ENCODE measurements at regions not wholly inside any gene's neighbourhood (a gene's known extent, or its start where the extent isn't known, plus 50 kb on each side); places are given as distances from the start of the nearest gene placed in this dataset.
A peak's percentile ranks its signal among the peaks of the same experiment; 100 is the strongest.

GRCh38 chr1:98426092-98426491, 235.4 kb upstream of the SNX7 start:
- no peak for DNase-seq (ENCODE audit: low read depth, low spot score)

- DNase-seq (ENCODE audit: low read depth, low spot score): no peak
These were observed 238.7 kb upstream of the SNX7 start for GRCh38 chr1:98422816-98423215.

DNA sequence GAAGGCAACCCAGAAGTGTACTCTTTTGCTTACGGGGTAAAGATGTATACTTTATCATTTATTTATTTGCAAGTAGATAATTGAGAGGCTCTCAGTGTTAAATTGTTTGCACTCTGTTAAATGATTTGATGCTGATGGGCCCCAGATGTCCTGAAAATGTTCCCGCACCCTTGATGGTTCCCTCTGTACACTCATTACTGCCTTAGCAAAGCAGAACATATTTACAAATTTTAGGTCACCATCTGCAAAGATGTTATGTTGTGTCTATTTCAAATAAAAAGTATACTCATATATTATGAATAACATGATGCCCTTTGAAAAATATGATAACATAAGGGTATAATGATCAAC, 240.5 kb upstream of the SNX7 start:
- DNase-seq (ENCODE audit: low read depth, low spot score): no peak

- no peak for DNase-seq (ENCODE audit: low read depth, low spot score)
These were observed 241.0 kb upstream of the SNX7 start for GRCh38 chr1:98420376-98421084.

GRCh38 chr1:98417820-98418219, 243.7 kb upstream of the SNX7 start:
- no peak for DNase-seq (ENCODE audit: low read depth, low spot score)

GRCh38 chr1:98410082-98410481, 251.4 kb upstream of the SNX7 start:
- DNase-seq (ENCODE audit: low read depth, low spot score): no peak

- no peak for DNase-seq (ENCODE audit: low read depth, low spot score)
These were observed 255.0 kb upstream of the SNX7 start for GRCh38 chr1:98406352-98407088.

- no peak for DNase-seq (ENCODE audit: low read depth, low spot score)
These were observed 255.9 kb upstream of the SNX7 start for GRCh38 chr1:98405581-98406074.

- DNase-seq (ENCODE audit: low read depth, low spot score): no peak
These were observed 256.7 kb upstream of the SNX7 start for GRCh38 chr1:98404866-98405265.

DNA sequence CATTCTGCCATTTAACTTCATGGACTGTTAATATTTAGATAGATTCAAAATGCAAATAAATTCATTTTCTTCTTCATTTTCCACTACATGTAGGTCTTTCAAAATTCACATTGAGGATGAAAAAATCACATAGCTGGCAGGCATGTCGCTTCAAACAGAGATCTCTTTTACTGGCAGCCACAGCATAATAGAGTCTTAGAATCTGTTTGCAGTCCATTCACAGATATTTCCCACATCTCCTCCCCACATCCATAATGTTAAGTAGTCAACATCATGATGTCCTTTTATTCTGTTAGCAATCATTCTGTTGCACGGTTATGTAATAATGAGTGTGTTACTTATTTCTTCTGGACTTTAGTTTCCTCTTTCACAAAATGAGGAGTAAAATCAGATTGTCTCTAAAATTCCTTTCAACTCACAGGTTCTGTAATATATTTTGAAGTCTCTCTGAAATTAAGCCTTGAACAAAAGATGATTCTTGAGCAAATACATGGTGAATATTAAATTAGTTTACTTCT, 257.5 kb upstream of the SNX7 start:
- DNase-seq (ENCODE audit: low read depth, low spot score): no peak

DNA sequence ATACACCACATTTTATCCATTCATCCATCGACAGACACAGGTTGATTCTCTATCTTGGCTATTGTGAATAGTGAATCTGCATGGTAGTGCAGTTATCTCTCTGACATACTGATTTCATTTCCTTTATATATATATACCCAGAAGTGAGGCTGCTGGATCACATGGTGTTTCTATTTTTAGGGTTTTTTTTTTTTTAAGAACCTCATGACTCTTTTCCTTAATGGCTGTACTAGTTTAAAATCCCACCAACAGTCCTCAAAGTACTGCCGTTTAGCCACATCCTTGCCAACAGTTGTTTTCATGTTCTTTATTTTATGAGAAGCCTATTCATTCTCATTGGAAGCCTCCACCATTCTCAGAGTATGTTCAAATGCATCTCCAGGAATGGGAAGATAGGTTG, 258.7 kb upstream of the SNX7 start:
- DNase-seq (ENCODE audit: low read depth, low spot score): no peak

- DNase-seq (ENCODE audit: low read depth, low spot score): no peak
These were observed 261.1 kb upstream of the SNX7 start for GRCh38 chr1:98400446-98400845.

- no peak for DNase-seq (ENCODE audit: low read depth, low spot score)
These were observed 262.3 kb upstream of the SNX7 start for GRCh38 chr1:98399218-98399617.

- DNase-seq (ENCODE audit: low read depth, low spot score): no peak
These were observed 262.9 kb upstream of the SNX7 start for GRCh38 chr1:98398649-98399048.

GRCh38 chr1:98398092-98398491, 263.4 kb upstream of the SNX7 start:
- DNase-seq (ENCODE audit: low read depth, low spot score): no peak

- DNase-seq (ENCODE audit: low read depth, low spot score): no peak
These were observed 267.8 kb upstream of the SNX7 start for GRCh38 chr1:98393719-98394118.

DNA sequence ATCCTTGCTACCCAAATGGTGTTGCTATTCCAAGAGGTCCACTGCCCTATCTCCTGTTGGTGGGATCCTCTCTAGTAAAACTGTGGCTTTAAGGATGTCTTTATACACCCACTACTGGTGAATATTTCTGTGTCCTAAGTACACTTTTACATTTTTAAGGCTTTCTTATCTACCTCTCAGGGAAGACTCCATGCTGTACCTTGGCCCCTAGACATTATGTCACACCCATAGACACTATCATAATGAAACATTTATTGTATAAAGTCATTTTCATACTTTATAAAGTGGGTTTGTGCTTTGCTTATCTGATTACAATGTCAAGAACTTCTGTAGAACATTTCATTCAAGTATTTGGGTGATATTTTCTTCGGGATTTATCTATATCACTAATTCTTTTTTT, 270.3 kb upstream of the SNX7 start:
- DNase-seq (ENCODE audit: low read depth, low spot score): no peak

GRCh38 chr1:98389809-98390208, 271.7 kb upstream of the SNX7 start:
- DNase-seq (ENCODE audit: low read depth, low spot score): no peak

DNA sequence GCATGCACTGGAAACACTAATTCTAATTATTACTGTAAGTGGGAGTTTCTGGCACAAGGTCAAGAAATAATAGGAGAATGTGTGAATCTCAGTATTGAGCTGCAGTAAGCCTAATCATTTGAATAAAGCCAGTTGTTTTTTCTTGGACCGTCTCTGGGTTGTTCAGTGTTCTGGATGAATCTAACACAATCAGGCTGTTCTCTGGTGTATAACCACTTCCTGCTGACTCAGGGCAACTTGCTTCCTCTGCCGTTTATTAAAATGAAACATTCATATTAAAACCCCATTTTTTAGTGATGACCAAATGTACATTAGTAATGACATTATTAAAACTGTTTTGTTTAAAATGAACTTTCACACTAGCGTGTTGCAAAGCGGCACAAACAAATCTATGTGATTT, 273.1 kb upstream of the SNX7 start:
- peak; percentile 21 for DNase-seq (ENCODE audit: low read depth, low spot score)

DNA sequence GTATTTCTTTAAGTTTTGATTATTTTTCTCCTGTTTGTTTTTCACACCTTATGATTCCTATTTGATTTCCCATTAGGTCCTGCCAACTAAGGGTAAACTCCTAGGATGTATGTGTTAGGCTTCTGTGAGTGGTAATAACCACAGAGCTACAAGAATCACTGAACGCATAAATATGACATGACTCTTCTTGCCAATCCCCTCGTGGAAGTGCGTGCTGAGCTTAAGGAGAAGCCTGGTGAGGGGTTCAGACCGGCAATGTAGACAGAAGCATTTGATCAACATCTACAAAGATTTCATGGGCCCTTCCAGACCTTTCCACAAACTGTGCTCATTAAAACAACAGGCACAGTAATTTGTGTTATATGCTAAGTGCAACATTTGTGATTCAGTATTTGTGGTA, 273.8 kb upstream of the SNX7 start:
- no peak for DNase-seq (ENCODE audit: low read depth, low spot score)

- DNase-seq (ENCODE audit: low read depth, low spot score): no peak
These were observed 274.7 kb upstream of the SNX7 start for GRCh38 chr1:98386675-98387440.

GRCh38 chr1:98385652-98386051, 275.9 kb upstream of the SNX7 start:
- DNase-seq (ENCODE audit: low read depth, low spot score): no peak

Data from smooth muscle cell of the brain vasculature (primary cell).